Thyroid gland (tissue), 4 donors: ENCODE measurements at regions not wholly inside any gene's neighbourhood (a gene's known extent, or its start where the extent isn't known, plus 50 kb on each side); places are given as distances from the start of the nearest gene placed in this dataset.

Experiments used
- DNase-seq, 2 donors: peaks; one replicate each; pipeline ENCODE4 v3.0.0-alpha.2; 2019
- H3K27ac ChIP-seq, 3 donors: fragments of 200-600 bp; sonication (generic); 1 replicate in 2 of 3; 2 replicates in 1 of 3; pipeline ENCODE4 v1.5.1; 2016 to 2019; ENCODE audit warnings: mild to moderate bottlenecking in 1 of 3, moderate library complexity in 1 of 3
- H3K27me3 ChIP-seq: fragments of 200-600 bp; sonication (generic); one replicate; pipeline ENCODE4 v1.5.1; 2019
- H3K36me3 ChIP-seq, 2 donors: fragments of 200-600 bp; sonication (generic); one replicate each; pipeline ENCODE4 v1.5.1; 2016 to 2019
- H3K4me1 ChIP-seq, 2 donors: fragments of 200-600 bp; sonication (generic); one replicate each; pipeline ENCODE4 v1.5.1; 2017 to 2019
- H3K4me3 ChIP-seq, 3 donors: fragments of 200-600 bp; sonication (generic); replicated peaks in 1 of 3; 1 replicate in 2 of 3; 2 replicates in 1 of 3; pipeline ENCODE4 v1.5.1; 2016; ENCODE audit warnings: mild to moderate bottlenecking in 1 of 3
- H3K9me3 ChIP-seq: fragments of 200-600 bp; sonication (generic); one replicate; pipeline ENCODE4 v1.5.1; 2017
- POLR2A ChIP-seq, 2 donors: fragments of 450-650 bp; IDR thresholded peaks; one replicate each; pipeline ENCODE4 v1.6.1; 2017; ENCODE audit warnings: antibody characterized with exemption in 2 of 2, mild to moderate bottlenecking in 2 of 2, moderate library complexity in 1 of 2
- WGBS, 2 donors: methylation state at CpG; one replicate each; pipeline ENCODE4 v1.1.5; 2017; 5-methylcytosine and 5-hydroxymethylcytosine counted together
- intact Hi-C: fragments of 100-400 bp; cut with DNase I; formaldehyde crosslinking; loops from one replicate; pipeline ENCODE4 v1.15.1; 2023
- TF ChIP-seq, protein P1 (sequence below), 6 experiments: fragments of 200-600 bp in 3 of 6; fragments of 450-650 bp in 3 of 6; sonication (generic) in 3 of 6; IDR thresholded peaks; one replicate each; pipeline ENCODE4 v1.5.1; 2016 to 2019; ENCODE audit warnings: antibody characterized with exemption in 6 of 6, mild to moderate bottlenecking in 2 of 6, inconsistent platforms in 1 of 6, moderate library complexity in 1 of 6

DNA sequence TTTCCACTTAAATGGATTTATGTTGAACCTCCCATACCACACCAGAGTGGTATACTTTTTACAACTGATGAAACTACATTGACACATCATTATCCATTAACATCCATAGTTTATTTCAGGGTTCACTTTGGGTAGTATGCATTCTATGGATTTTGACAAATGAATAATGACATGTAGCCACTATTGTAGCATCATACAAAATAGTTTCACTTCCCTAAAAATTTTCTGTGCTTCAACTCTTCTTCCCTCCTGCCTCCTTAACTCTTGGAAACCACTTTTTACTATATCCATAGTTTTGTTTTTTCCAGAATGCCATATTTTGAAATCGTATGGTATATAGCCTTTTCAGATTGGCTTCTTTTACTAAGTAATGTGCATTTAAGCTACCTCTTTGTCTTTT lies 199.5 kb upstream of the TMEM196 start:
- no peak overlapping the region for H3K4me3 ChIP-seq
- H3K27ac ChIP-seq: no peak overlapping the region
- TF ChIP-seq, protein P1, sequence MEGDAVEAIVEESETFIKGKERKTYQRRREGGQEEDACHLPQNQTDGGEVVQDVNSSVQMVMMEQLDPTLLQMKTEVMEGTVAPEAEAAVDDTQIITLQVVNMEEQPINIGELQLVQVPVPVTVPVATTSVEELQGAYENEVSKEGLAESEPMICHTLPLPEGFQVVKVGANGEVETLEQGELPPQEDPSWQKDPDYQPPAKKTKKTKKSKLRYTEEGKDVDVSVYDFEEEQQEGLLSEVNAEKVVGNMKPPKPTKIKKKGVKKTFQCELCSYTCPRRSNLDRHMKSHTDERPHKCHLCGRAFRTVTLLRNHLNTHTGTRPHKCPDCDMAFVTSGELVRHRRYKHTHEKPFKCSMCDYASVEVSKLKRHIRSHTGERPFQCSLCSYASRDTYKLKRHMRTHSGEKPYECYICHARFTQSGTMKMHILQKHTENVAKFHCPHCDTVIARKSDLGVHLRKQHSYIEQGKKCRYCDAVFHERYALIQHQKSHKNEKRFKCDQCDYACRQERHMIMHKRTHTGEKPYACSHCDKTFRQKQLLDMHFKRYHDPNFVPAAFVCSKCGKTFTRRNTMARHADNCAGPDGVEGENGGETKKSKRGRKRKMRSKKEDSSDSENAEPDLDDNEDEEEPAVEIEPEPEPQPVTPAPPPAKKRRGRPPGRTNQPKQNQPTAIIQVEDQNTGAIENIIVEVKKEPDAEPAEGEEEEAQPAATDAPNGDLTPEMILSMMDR (IDR thresholded peaks at IDR 0.05): no peak
- no peak for TF ChIP-seq POLR2A (IDR thresholded peaks at IDR 0.05)
- no peaks in the 10 kb centered on the region for H3K9me3 ChIP-seq
- no peak for DNase-seq
- intact Hi-C loops: no loop called here
- WGBS, 2 donors: 86 to 89% methylated on average over 1 of the region's 1 CpG
- H3K27me3 ChIP-seq: no peaks in the 10 kb centered on the region
- H3K4me1 ChIP-seq: no peaks in the 10 kb centered on the region
- no peaks in the 10 kb centered on the region for H3K36me3 ChIP-seq

GRCh38 chr7:19971956-19972355 lies 198.5 kb upstream of the TMEM196 start:
- no peaks in the 10 kb centered on the region for H3K4me1 ChIP-seq
- no peaks in the 10 kb centered on the region for H3K9me3 ChIP-seq
- H3K27ac ChIP-seq: no peak overlapping the region
- DNase-seq: no peak
- no peak overlapping the region for H3K4me3 ChIP-seq
- no peaks in the 10 kb centered on the region for H3K36me3 ChIP-seq
- H3K27me3 ChIP-seq: no peaks in the 10 kb centered on the region
- TF ChIP-seq, protein P1 (IDR thresholded peaks at IDR 0.05): no peak
- no peak for TF ChIP-seq POLR2A (IDR thresholded peaks at IDR 0.05)
- 61 to 62% methylated on average over 2 of the region's 2 CpGs for WGBS, 2 donors
- intact Hi-C loops: no loop called here

- DNase-seq: no peak
- no peak overlapping the region for H3K4me3 ChIP-seq
- TF ChIP-seq, protein P1 (IDR thresholded peaks at IDR 0.05): no peak
- TF ChIP-seq POLR2A (IDR thresholded peaks at IDR 0.05): no peak
- no peaks in the 10 kb centered on the region for H3K4me1 ChIP-seq
- H3K36me3 ChIP-seq: no peaks in the 10 kb centered on the region
- H3K9me3 ChIP-seq: no peaks in the 10 kb centered on the region
- no peaks in the 10 kb centered on the region for H3K27me3 ChIP-seq
- intact Hi-C loops: no loop called here
- H3K27ac ChIP-seq: no peak overlapping the region
These were observed 197.1 kb upstream of the TMEM196 start for GRCh38 chr7:19970514-19970913.

DNA sequence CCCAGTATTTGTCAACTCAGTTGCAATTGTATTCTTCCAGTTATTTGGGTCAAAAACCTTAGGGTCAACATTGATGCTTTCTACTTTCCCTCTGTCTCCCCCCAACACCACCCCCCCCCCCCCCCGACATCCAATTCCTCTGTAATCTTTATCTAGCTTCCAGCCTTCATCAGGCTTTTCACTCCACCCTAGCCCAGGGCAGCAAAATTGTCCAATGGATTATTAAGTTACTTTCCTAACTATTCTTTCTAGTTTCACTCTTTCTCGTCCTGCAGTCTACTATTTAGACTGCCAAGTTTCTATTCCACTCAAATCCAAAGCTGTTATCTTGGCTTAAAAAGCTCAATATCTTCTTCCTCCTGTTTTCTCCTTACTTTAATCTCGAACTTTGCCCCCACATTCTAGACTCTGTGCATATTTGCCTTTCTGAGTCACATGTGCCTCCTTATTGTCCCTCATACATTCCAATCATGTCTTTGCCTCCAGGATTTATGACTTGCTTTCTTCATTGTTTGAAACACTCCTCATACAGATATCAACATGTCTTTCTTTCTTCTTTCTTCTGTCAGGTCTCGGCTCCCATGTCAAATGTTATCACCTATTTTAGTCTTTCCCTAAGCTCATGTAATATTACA lies 196.6 kb upstream of the TMEM196 start:
- H3K9me3 ChIP-seq: no peaks in the 10 kb centered on the region
- WGBS, 2 donors: 38 to 48% methylated on average over 4 of the region's 4 CpGs
- no peaks in the 10 kb centered on the region for H3K4me1 ChIP-seq
- H3K36me3 ChIP-seq: no peaks in the 10 kb centered on the region
- no peaks in the 10 kb centered on the region for H3K27me3 ChIP-seq
- intact Hi-C loops: no loop called here
- H3K27ac ChIP-seq: no peak overlapping the region
- H3K4me3 ChIP-seq: no peak overlapping the region
- no peak for TF ChIP-seq POLR2A (IDR thresholded peaks at IDR 0.05)
- TF ChIP-seq, protein P1 (IDR thresholded peaks at IDR 0.05): no peak
- no peak for DNase-seq

DNA sequence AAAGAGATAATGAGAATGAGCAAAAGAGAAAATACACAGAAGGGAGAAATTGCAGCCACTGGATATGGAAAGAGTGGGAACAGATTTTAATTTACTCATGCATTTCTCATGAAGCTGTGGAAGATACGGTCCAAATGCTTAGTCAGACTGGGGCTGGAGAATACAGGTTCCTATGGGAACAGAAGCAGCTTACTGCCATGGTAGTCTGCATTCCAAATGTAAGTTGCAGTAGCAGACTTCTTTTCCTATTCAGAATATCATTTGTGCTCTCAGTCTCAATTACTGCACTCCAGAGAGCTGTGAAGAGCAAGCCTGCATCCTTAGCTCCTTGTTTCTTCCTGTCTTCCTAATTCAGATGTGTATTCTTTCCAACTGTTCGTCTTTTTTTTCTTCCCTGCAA lies 190.8 kb upstream of the TMEM196 start:
- no peak for TF ChIP-seq POLR2A (IDR thresholded peaks at IDR 0.05)
- no peaks in the 10 kb centered on the region for H3K9me3 ChIP-seq
- no peaks in the 10 kb centered on the region for H3K36me3 ChIP-seq
- H3K4me3 ChIP-seq: no peak overlapping the region
- intact Hi-C loops: no loop called here
- no peaks in the 10 kb centered on the region for H3K4me1 ChIP-seq
- H3K27ac ChIP-seq: no peak overlapping the region
- 53 to 62% methylated on average over 2 of the region's 2 CpGs for WGBS, 2 donors
- H3K27me3 ChIP-seq: no peaks in the 10 kb centered on the region
- no peak for DNase-seq

GRCh38 chr7:19963695-19964094 lies 190.3 kb upstream of the TMEM196 start:
- no peaks in the 10 kb centered on the region for H3K27me3 ChIP-seq
- H3K36me3 ChIP-seq: no peaks in the 10 kb centered on the region
- H3K4me1 ChIP-seq: no peaks in the 10 kb centered on the region
- 75 to 88% methylated on average over 1 of the region's 1 CpG for WGBS, 2 donors
- no peak overlapping the region for H3K4me3 ChIP-seq
- H3K9me3 ChIP-seq: no peaks in the 10 kb centered on the region
- no peak for DNase-seq
- H3K27ac ChIP-seq: no peak overlapping the region
- no peak for TF ChIP-seq POLR2A (IDR thresholded peaks at IDR 0.05)
- TF ChIP-seq, protein P1 (IDR thresholded peaks at IDR 0.05): no peak
- intact Hi-C loops: no loop called here
